Colonic mucosa (tissue), 4 donors: ENCODE measurements at regions not wholly inside any gene's neighbourhood (a gene's known extent, or its start where the extent isn't known, plus 50 kb on each side); places are given as distances from the start of the nearest gene placed in this dataset.

Experiments
- DNase-seq: peaks from one replicate; pipeline ENCODE4 v3.0.0-alpha.2; 2020
- H3K27ac ChIP-seq: fragments of 200-600 bp; one replicate; pipeline ENCODE4 v1.8.0; 2021
- H3K27me3 ChIP-seq: fragments of 200-600 bp; one replicate; pipeline ENCODE4 v1.8.0; 2021
- H3K36me3 ChIP-seq: fragments of 200-600 bp; one replicate; pipeline ENCODE4 v1.8.0; 2021
- H3K4me1 ChIP-seq: fragments of 200-600 bp; one replicate; pipeline ENCODE4 v1.8.0; 2021; ENCODE audit warnings: mild to moderate bottlenecking
- H3K4me3 ChIP-seq: fragments of 200-600 bp; one replicate; pipeline ENCODE4 v1.8.0; 2021
- H3K9ac ChIP-seq, 2 donors: one replicate each; pipeline ENCODE4 v1.7.0; 2013; ENCODE audit warnings: control low read depth in 2 of 2, low read depth in 2 of 2, low read length in 2 of 2
- H3K9me3 ChIP-seq: fragments of 200-600 bp; one replicate; pipeline ENCODE4 v1.8.0; 2021
- intact Hi-C: fragments of 100-400 bp; cut with DNase I; formaldehyde crosslinking; loops from one replicate; pipeline ENCODE4 v1.14.1; 2022
- TF ChIP-seq, protein P1 (sequence below): fragments of 200-600 bp; IDR thresholded peaks from one replicate; pipeline ENCODE4 v1.8.0; 2022; ENCODE audit warnings: antibody characterized with exemption, mild to moderate bottlenecking
- donor health status: healthy.
- donor health status: DM: no; HTN: no; CAD: no.
- donor health status: DM: no; HTN: no; CAD: no.

DNA sequence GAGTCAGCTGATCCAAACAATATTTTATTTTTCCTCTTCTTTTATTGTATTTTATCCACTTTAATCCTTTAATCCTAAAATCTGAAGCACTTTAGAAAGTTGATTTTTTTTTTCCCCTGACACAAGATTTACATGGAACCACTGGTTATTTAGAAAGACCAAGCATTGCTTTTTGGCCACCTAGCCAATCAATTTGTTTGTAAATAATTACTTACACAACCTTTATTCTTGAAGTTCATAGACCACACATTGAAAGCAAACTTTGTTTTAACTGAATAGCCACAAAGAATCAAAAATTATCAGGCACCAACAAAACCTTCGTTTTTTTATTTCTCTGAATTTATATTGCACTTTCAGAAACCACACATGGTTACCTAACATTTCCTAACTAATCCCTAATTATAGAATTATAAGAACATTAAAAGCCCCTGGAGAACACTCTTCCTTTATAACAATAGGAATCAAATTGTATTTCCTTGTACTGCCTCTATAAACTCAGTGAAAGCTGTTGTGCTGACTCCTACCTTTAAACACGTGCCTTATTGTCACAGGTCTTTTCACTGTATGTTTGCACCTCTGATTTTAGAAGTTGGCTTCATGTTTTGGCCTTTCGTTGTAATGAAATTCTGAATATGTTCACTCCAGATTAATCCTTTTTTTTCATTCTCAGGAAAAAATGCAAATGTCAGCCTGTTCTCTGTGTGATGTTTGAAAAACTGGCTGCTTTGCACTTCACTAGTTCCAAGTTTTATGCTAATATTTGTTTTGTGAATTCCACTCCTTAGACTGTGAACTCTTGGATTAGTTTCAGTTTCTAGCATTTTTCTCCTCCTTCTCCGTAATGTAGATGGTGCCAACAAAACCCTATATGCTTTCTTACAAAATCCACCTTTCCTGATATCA, 1511.9 kb downstream of the REEP3 start:
- H3K27ac ChIP-seq: peak overlapping the region; percentile 33
- TF ChIP-seq, protein P1, sequence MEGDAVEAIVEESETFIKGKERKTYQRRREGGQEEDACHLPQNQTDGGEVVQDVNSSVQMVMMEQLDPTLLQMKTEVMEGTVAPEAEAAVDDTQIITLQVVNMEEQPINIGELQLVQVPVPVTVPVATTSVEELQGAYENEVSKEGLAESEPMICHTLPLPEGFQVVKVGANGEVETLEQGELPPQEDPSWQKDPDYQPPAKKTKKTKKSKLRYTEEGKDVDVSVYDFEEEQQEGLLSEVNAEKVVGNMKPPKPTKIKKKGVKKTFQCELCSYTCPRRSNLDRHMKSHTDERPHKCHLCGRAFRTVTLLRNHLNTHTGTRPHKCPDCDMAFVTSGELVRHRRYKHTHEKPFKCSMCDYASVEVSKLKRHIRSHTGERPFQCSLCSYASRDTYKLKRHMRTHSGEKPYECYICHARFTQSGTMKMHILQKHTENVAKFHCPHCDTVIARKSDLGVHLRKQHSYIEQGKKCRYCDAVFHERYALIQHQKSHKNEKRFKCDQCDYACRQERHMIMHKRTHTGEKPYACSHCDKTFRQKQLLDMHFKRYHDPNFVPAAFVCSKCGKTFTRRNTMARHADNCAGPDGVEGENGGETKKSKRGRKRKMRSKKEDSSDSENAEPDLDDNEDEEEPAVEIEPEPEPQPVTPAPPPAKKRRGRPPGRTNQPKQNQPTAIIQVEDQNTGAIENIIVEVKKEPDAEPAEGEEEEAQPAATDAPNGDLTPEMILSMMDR: no peak
- DNase-seq: no peak
- no peaks in the 10 kb centered on the region for H3K9me3 ChIP-seq
- H3K4me1 ChIP-seq: no peaks in the 10 kb centered on the region
- intact Hi-C loops: no loop called here
- H3K36me3 ChIP-seq: no peaks in the 10 kb centered on the region
- no peak overlapping the region for H3K9ac ChIP-seq
- no peak overlapping the region for H3K4me3 ChIP-seq
- H3K27me3 ChIP-seq: no peaks in the 10 kb centered on the region

GRCh38 chr10:65033957-65034356, 1512.8 kb downstream of the REEP3 start:
- intact Hi-C loops: no loop called here
- Histone ChIP-seq H3K4me3 (no peak overlapping the region), H3K27me3 (no peaks in the 10 kb centered on the region), H3K36me3 (no peaks in the 10 kb centered on the region), H3K27ac (peak overlapping the region; percentile 33), H3K4me1 (no peaks in the 10 kb centered on the region), H3K9me3 (no peaks in the 10 kb centered on the region), H3K9ac (no peak overlapping the region)
- TF ChIP-seq, protein P1: no peak
- no peak for DNase-seq

DNA sequence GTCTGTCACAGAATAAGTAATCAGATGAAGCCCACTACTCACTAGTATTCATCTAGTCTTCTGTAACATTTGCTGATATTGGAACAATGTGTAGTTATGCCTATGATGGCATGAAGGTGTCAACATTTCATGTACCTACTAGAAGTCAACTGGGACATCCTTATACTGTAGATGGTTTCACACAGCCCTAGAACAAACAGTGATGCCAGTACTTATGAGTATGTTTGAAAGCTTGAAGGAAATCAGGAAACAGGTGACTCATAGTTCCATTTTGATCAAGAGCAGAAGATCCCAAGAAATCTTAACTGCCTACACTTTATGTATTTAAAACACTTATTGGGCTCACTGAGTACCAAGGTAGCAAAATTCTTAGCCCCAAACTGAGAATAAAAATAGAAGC, 1519.6 kb downstream of the REEP3 start:
- Histone ChIP-seq H3K27ac (no peak overlapping the region), H3K27me3 (no peaks in the 10 kb centered on the region), H3K9ac (no peak overlapping the region), H3K9me3 (no peaks in the 10 kb centered on the region), H3K4me1 (no peaks in the 10 kb centered on the region), H3K4me3 (no peak overlapping the region), H3K36me3 (no peaks in the 10 kb centered on the region)
- intact Hi-C loops: no loop called here
- DNase-seq: no peak
- TF ChIP-seq, protein P1: no peak

DNA sequence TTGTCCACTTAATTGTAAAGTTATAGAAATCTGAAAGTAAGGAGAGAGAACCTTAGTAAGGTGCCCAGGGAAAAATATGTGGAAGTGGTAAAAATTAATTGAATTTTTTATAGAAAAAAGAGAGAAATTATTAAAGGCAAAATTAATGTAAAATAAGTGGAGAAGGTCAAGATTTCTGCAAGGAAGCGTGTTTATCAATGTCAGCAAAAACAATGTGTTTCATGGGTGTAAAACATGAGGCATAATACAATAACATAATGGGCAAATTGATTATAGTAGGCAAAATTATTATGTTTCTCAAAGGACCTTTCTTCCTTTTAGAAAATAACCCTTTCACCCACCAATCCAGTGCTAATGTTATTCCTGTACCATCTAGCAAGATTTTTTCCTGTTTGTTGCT, 1520.1 kb downstream of the REEP3 start:
- intact Hi-C loops: no loop called here
- Histone ChIP-seq H3K4me3 (no peak overlapping the region), H3K36me3 (no peaks in the 10 kb centered on the region), H3K27me3 (no peaks in the 10 kb centered on the region), H3K27ac (no peak overlapping the region), H3K4me1 (no peaks in the 10 kb centered on the region), H3K9ac (no peak overlapping the region), H3K9me3 (no peaks in the 10 kb centered on the region)
- TF ChIP-seq, protein P1: no peak
- DNase-seq: no peak

- intact Hi-C loops: no loop called here
- H3K36me3 ChIP-seq: no peaks in the 10 kb centered on the region
- H3K4me1 ChIP-seq: no peaks in the 10 kb centered on the region
- DNase-seq: no peak
- H3K9ac ChIP-seq: no peak overlapping the region
- no peak overlapping the region for H3K4me3 ChIP-seq
- H3K27me3 ChIP-seq: no peaks in the 10 kb centered on the region
- no peak overlapping the region for H3K27ac ChIP-seq
- H3K9me3 ChIP-seq: no peaks in the 10 kb centered on the region
- TF ChIP-seq, protein P1: no peak
Observed at GRCh38 chr10:65042496-65042895, 1521.3 kb downstream of the REEP3 start.
